ENCODE measurements at regions not wholly inside any gene's neighbourhood (a gene's known extent, or its start where the extent isn't known, plus 50 kb on each side); places are given as distances from the start of the nearest gene placed in this dataset.

- CTCF ChIA-PET (ENCODE audit: unreplicated experiment) = no interaction called here
- POLR2A ChIA-PET = interaction anchor here (0.7 to 1.5 kb wide), 3 partner anchors 9 to 445 kb away, joined by 4 to 9 read pairs (median 4); no protein-coding TSS in a partner anchor
- no peaks in the 10 kb centered on the region for H3K36me3 ChIP-seq (ENCODE audit: insufficient read depth, low read length)
- no peaks in the 10 kb centered on the region for H3K9me2 ChIP-seq (ENCODE audit: insufficient read depth, low read length)
- BruUV-seq (replicated peaks) = no TSS peak
- no peak overlapping the region for H3K4me2 ChIP-seq (ENCODE audit: low read length)
- TF ChIP-seq EZH2phosphoT487 (IDR thresholded peaks at IDR 0.05; ENCODE audit: borderline replicate concordance, low read depth, low read length) (no peak), CTCF (conservative IDR thresholded peaks at IDR 0.05; ENCODE audit: low read length) (no peak)
- no peak for DNase-seq (ENCODE audit: low spot score)
- intact Hi-C loops (cut with micrococcal nuclease; ENCODE audit: unreplicated experiment) = no loop called here
- no peaks in the 10 kb centered on the region for H4K20me1 ChIP-seq (ENCODE audit: insufficient read depth, low read length)
- no peak overlapping the region for H3K4me3 ChIP-seq (ENCODE audit: low read depth, low read length, poor library complexity, severe bottlenecking)
- no peak overlapping the region for H2AFZ ChIP-seq (ENCODE audit: low read length)
- no peaks in the 10 kb centered on the region for H3K9me3 ChIP-seq (ENCODE audit: low read length)
- H3K27ac ChIP-seq (ENCODE audit: low read depth, low read length, poor library complexity, severe bottlenecking) = no peak overlapping the region
- H3K79me2 ChIP-seq (ENCODE audit: insufficient read depth, low read depth, low read length) = no peaks in the 10 kb centered on the region
- peaks cover 5% of the 10 kb centered on the region for H3K4me1 ChIP-seq (ENCODE audit: insufficient read depth, low read length, poor library complexity, severe bottlenecking)
These were observed 70.7 kb upstream of the NAP1L1 start for GRCh38 chr12:76155157-76155670.

DNA sequence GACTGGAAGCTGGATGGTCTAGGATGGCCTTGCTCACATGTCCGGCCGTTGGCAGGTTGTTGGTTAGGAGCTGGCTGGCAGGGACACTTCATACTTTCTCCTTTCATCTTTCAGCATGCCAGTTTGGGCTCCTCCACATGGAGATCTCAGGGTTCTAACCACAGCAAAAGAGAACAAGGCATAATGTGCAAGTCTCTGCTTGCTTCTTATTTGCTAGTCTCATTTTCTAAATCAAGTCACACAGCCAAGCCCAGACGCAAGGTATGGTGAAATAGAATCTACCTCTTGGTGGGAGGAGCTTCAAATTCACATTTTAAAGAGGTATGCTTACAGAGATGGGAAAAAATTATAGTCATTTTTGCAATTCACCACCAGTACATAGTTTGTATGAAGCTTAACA lies 69.1 kb upstream of the NAP1L1 start:
- intact Hi-C loops (cut with micrococcal nuclease; ENCODE audit: unreplicated experiment) = no loop called here
- Histone ChIP-seq H3K36me3 (ENCODE audit: insufficient read depth, low read length) (no peaks in the 10 kb centered on the region), H4K20me1 (ENCODE audit: insufficient read depth, low read length) (no peaks in the 10 kb centered on the region), H3K27ac (ENCODE audit: low read depth, low read length, poor library complexity, severe bottlenecking) (no peak overlapping the region), H3K79me2 (ENCODE audit: insufficient read depth, low read depth, low read length) (no peaks in the 10 kb centered on the region), H2AFZ (ENCODE audit: low read length) (no peak overlapping the region), H3K4me2 (ENCODE audit: low read length) (no peak overlapping the region), H3K9me3 (ENCODE audit: low read length) (no peaks in the 10 kb centered on the region), H3K4me1 (ENCODE audit: insufficient read depth, low read length, poor library complexity, severe bottlenecking) (peaks cover 4% of the 10 kb centered on the region), H3K4me3 (ENCODE audit: low read depth, low read length, poor library complexity, severe bottlenecking) (no peak overlapping the region), H3K9me2 (ENCODE audit: insufficient read depth, low read length) (no peaks in the 10 kb centered on the region)
- POLR2A ChIA-PET = no interaction called here
- no peak for DNase-seq (ENCODE audit: low spot score)
- no TSS peak for BruUV-seq (replicated peaks)
- CTCF ChIA-PET (ENCODE audit: unreplicated experiment) = no interaction called here
- no peak for TF ChIP-seq CTCF (conservative IDR thresholded peaks at IDR 0.05; ENCODE audit: low read length)
- no peak for TF ChIP-seq EZH2phosphoT487 (IDR thresholded peaks at IDR 0.05; ENCODE audit: borderline replicate concordance, low read depth, low read length)

GRCh38 chr12:76152181-76152807 lies 67.8 kb upstream of the NAP1L1 start:
- H3K4me3 ChIP-seq (ENCODE audit: low read depth, low read length, poor library complexity, severe bottlenecking) = no peak overlapping the region
- POLR2A ChIA-PET = interaction anchor here (0.7 kb wide), 1 partner anchor 1061 kb away, joined by 3 read pairs; no protein-coding TSS in a partner anchor
- BruUV-seq (replicated peaks) = no TSS peak
- H3K4me1 ChIP-seq (ENCODE audit: insufficient read depth, low read length, poor library complexity, severe bottlenecking) = no peaks in the 10 kb centered on the region
- H2AFZ ChIP-seq (ENCODE audit: low read length) = no peak overlapping the region
- H3K9me3 ChIP-seq (ENCODE audit: low read length) = no peaks in the 10 kb centered on the region
- H3K36me3 ChIP-seq (ENCODE audit: insufficient read depth, low read length) = no peaks in the 10 kb centered on the region
- no peaks in the 10 kb centered on the region for H3K79me2 ChIP-seq (ENCODE audit: insufficient read depth, low read depth, low read length)
- intact Hi-C loops (cut with micrococcal nuclease; ENCODE audit: unreplicated experiment) = no loop called here
- no peaks in the 10 kb centered on the region for H3K9me2 ChIP-seq (ENCODE audit: insufficient read depth, low read length)
- H3K27ac ChIP-seq (ENCODE audit: low read depth, low read length, poor library complexity, severe bottlenecking) = no peak overlapping the region
- no peaks in the 10 kb centered on the region for H4K20me1 ChIP-seq (ENCODE audit: insufficient read depth, low read length)
- CTCF ChIA-PET (ENCODE audit: unreplicated experiment) = no interaction called here
- no peak for TF ChIP-seq EZH2phosphoT487 (IDR thresholded peaks at IDR 0.05; ENCODE audit: borderline replicate concordance, low read depth, low read length)
- no peak for TF ChIP-seq CTCF (conservative IDR thresholded peaks at IDR 0.05; ENCODE audit: low read length)
- no peak for DNase-seq (ENCODE audit: low spot score)
- H3K4me2 ChIP-seq (ENCODE audit: low read length) = no peak overlapping the region

All from OCI-LY7 (cell line).